ENCODE measurements at regions not wholly inside any gene's neighbourhood (a gene's known extent, or its start where the extent isn't known, plus 50 kb on each side); places are given as distances from the start of the nearest gene placed in this dataset.

- POLR2A ChIA-PET: no interaction called here
- H3K4me3 Mint-ChIP-seq: no peak overlapping the region
- no peaks in the 10 kb centered on the region for H3K36me3 Mint-ChIP-seq
- CTCF ChIA-PET: interaction anchor here (1.8 kb wide), 1 partner anchor 73 kb away, joined by 6 read pairs; no protein-coding TSS in a partner anchor
- TF ChIP-seq ZNF425 (CRISPR knock-in tag; conservative IDR thresholded peaks at IDR 0.05) (no peak), ETV6 (CRISPR knock-in tag; IDR thresholded peaks at IDR 0.05) (no peak), ZNF263 (CRISPR knock-in tag; IDR thresholded peaks at IDR 0.05; ENCODE audit: low read depth) (no peak), NFE2L1 (CRISPR knock-in tag; IDR thresholded peaks at IDR 0.05) (no peak), TP53 (CRISPR knock-in tag; IDR thresholded peaks at IDR 0.05) (no peak), GABPB1 (CRISPR knock-in tag; IDR thresholded peaks at IDR 0.05) (no peak), ZNF121 (CRISPR knock-in tag; IDR thresholded peaks at IDR 0.05) (no peak), ZMAT4 (CRISPR knock-in tag; IDR thresholded peaks at IDR 0.05) (no peak), FOXP1 (CRISPR knock-in tag; IDR thresholded peaks at IDR 0.05; ENCODE audit: borderline replicate concordance) (no peak), TCF7 (CRISPR knock-in tag; IDR thresholded peaks at IDR 0.05; ENCODE audit: low read depth) (no peak), ATF2 (CRISPR knock-in tag; IDR thresholded peaks at IDR 0.05; ENCODE audit: borderline replicate concordance, low read depth) (no peak), HMGA2 (CRISPR knock-in tag; IDR thresholded peaks at IDR 0.05) (no peak), CDX4 (CRISPR knock-in tag; IDR thresholded peaks at IDR 0.05; ENCODE audit: borderline replicate concordance) (no peak), AFF4 (CRISPR knock-in tag; IDR thresholded peaks at IDR 0.05; ENCODE audit: borderline replicate concordance) (no peak)
- TF ChIP-seq, protein P1, sequence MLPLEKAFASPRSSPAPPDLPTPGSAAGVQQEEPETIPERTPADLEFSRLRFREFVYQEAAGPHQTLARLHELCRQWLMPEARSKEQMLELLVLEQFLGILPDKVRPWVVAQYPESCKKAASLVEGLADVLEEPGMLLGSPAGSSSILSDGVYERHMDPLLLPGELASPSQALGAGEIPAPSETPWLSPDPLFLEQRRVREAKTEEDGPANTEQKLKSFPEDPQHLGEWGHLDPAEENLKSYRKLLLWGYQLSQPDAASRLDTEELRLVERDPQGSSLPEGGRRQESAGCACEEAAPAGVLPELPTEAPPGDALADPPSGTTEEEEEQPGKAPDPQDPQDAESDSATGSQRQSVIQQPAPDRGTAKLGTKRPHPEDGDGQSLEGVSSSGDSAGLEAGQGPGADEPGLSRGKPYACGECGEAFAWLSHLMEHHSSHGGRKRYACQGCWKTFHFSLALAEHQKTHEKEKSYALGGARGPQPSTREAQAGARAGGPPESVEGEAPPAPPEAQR (CRISPR knock-in tag; IDR thresholded peaks at IDR 0.05): no peak
- TF ChIP-seq, protein P2, sequence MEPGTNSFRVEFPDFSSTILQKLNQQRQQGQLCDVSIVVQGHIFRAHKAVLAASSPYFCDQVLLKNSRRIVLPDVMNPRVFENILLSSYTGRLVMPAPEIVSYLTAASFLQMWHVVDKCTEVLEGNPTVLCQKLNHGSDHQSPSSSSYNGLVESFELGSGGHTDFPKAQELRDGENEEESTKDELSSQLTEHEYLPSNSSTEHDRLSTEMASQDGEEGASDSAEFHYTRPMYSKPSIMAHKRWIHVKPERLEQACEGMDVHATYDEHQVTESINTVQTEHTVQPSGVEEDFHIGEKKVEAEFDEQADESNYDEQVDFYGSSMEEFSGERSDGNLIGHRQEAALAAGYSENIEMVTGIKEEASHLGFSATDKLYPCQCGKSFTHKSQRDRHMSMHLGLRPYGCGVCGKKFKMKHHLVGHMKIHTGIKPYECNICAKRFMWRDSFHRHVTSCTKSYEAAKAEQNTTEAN (CRISPR knock-in tag; IDR thresholded peaks at IDR 0.05): no peak
- TF ChIP-seq, protein P3, sequence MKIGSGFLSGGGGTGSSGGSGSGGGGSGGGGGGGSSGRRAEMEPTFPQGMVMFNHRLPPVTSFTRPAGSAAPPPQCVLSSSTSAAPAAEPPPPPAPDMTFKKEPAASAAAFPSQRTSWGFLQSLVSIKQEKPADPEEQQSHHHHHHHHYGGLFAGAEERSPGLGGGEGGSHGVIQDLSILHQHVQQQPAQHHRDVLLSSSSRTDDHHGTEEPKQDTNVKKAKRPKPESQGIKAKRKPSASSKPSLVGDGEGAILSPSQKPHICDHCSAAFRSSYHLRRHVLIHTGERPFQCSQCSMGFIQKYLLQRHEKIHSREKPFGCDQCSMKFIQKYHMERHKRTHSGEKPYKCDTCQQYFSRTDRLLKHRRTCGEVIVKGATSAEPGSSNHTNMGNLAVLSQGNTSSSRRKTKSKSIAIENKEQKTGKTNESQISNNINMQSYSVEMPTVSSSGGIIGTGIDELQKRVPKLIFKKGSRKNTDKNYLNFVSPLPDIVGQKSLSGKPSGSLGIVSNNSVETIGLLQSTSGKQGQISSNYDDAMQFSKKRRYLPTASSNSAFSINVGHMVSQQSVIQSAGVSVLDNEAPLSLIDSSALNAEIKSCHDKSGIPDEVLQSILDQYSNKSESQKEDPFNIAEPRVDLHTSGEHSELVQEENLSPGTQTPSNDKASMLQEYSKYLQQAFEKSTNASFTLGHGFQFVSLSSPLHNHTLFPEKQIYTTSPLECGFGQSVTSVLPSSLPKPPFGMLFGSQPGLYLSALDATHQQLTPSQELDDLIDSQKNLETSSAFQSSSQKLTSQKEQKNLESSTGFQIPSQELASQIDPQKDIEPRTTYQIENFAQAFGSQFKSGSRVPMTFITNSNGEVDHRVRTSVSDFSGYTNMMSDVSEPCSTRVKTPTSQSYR (CRISPR knock-in tag; IDR thresholded peaks at IDR 0.05): no peak
- DNase-seq (ENCODE audit: low spot score) (no peak), ATAC-seq (no peak)
- H3K4me1 Mint-ChIP-seq: no peaks in the 10 kb centered on the region
- peaks cover 2% of the 10 kb centered on the region; the same call in 1 of the 2 replicates for H3K27me3 Mint-ChIP-seq (ENCODE audit: low read depth)
- no peak overlapping the region for H3K27ac Mint-ChIP-seq
- H3K9me3 Mint-ChIP-seq: peaks cover 7% of the 10 kb centered on the region; the same call in 1 of the 2 replicates
Observed at GRCh38 chr20:21840991-21841390, 135.5 kb downstream of the PAX1 start.
